ENCODE measurements at regions not wholly inside any gene's neighbourhood (a gene's known extent, or its start where the extent isn't known, plus 50 kb on each side); places are given as distances from the start of the nearest gene placed in this dataset.
A peak's percentile ranks its signal among the peaks of the same experiment; 100 is the strongest.

GRCh38 chr1:2882966-2883696 lies 81.6 kb upstream of the TTC34 start:
- H3K4me3 Mint-ChIP-seq = no peak overlapping the region
- intact Hi-C loops (cut with micrococcal nuclease) = no loop called here
- H3K36me3 Mint-ChIP-seq = no peaks in the 10 kb centered on the region
- ChIA-PET POLR2A (no interaction called here), CTCF (no interaction called here)
- H3K4me1 Mint-ChIP-seq (ENCODE audit: low read depth) = no peaks in the 10 kb centered on the region
- no peak overlapping the region for H3K27ac Mint-ChIP-seq
- H3K27me3 Mint-ChIP-seq = peaks cover 4% of the 10 kb centered on the region
- no peaks in the 10 kb centered on the region for H3K9me3 Mint-ChIP-seq
- DNase-seq = no peak

- intact Hi-C loops (cut with micrococcal nuclease) = no loop called here
- no peaks in the 10 kb centered on the region for H3K9me3 Mint-ChIP-seq
- peaks cover 8% of the 10 kb centered on the region for H3K27me3 Mint-ChIP-seq
- ChIA-PET CTCF (no interaction called here), POLR2A (no interaction called here)
- no peaks in the 10 kb centered on the region for H3K36me3 Mint-ChIP-seq
- DNase-seq = no peak
- no peak overlapping the region for H3K27ac Mint-ChIP-seq
- no peaks in the 10 kb centered on the region for H3K4me1 Mint-ChIP-seq (ENCODE audit: low read depth)
- no peak overlapping the region for H3K4me3 Mint-ChIP-seq
These were observed 83.5 kb upstream of the TTC34 start for GRCh38 chr1:2885001-2885400.

GRCh38 chr1:2886631-2887030 lies 85.1 kb upstream of the TTC34 start:
- H3K36me3 Mint-ChIP-seq = no peaks in the 10 kb centered on the region
- DNase-seq = no peak
- peaks cover 8% of the 10 kb centered on the region for H3K27me3 Mint-ChIP-seq
- intact Hi-C loops (cut with micrococcal nuclease) = no loop called here
- H3K4me1 Mint-ChIP-seq (ENCODE audit: low read depth) = no peaks in the 10 kb centered on the region
- no peak overlapping the region for H3K27ac Mint-ChIP-seq
- POLR2A ChIA-PET = no interaction called here
- CTCF ChIA-PET = no interaction called here
- no peaks in the 10 kb centered on the region for H3K9me3 Mint-ChIP-seq
- no peak overlapping the region for H3K4me3 Mint-ChIP-seq

- CTCF ChIA-PET = no interaction called here
- POLR2A ChIA-PET = no interaction called here
- intact Hi-C loops (cut with micrococcal nuclease) = no loop called here
- Mint-ChIP-seq H3K4me3 (no peak overlapping the region), H3K27ac (no peak overlapping the region), H3K36me3 (no peaks in the 10 kb centered on the region), H3K9me3 (no peaks in the 10 kb centered on the region), H3K27me3 (peaks cover 8% of the 10 kb centered on the region), H3K4me1 (ENCODE audit: low read depth) (peaks cover 1% of the 10 kb centered on the region)
- no peak for DNase-seq
These were observed 86.7 kb upstream of the TTC34 start for GRCh38 chr1:2887941-2888855.

DNA sequence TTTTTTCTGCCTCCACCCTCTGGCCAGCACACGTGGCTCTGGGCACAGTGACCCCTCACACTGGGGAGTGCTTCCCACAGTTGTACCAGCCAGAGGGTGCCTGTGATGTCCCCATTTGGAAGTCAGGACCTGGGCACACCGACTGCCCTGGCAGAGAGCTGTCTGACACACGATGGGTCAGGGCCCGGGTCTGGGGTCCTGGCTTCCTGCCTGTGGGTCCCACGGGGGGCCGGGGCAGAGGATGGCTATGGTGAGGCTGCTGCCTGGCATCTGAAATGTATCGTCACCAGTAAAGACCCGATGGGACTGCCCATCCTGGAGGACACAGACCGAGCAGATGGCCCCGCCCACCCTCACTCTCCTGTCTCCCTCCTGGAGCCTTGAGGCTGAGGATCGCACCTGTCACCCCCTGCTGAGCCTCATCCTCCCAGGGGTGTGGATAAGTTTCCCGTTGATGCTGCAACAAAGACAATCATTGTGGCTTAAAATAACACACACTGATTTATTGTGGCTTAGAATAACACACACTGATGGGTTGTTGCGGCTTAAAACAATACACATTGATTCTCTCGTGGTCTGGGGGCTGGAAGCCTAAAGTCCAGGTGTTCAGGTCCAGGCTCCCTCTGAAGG lies 88.8 kb upstream of the TTC34 start:
- Mint-ChIP-seq H3K4me1 (ENCODE audit: low read depth) (peaks cover 3% of the 10 kb centered on the region), H3K4me3 (no peak overlapping the region), H3K9me3 (no peaks in the 10 kb centered on the region), H3K27me3 (peaks cover 8% of the 10 kb centered on the region), H3K27ac (no peak overlapping the region), H3K36me3 (no peaks in the 10 kb centered on the region)
- POLR2A ChIA-PET = no interaction called here
- no peak for DNase-seq
- CTCF ChIA-PET = interaction anchor here (1.3 kb wide), 1 partner anchor 31 kb away, joined by 3 read pairs; no protein-coding TSS in a partner anchor
- intact Hi-C loops (cut with micrococcal nuclease) = no loop called here

DNA sequence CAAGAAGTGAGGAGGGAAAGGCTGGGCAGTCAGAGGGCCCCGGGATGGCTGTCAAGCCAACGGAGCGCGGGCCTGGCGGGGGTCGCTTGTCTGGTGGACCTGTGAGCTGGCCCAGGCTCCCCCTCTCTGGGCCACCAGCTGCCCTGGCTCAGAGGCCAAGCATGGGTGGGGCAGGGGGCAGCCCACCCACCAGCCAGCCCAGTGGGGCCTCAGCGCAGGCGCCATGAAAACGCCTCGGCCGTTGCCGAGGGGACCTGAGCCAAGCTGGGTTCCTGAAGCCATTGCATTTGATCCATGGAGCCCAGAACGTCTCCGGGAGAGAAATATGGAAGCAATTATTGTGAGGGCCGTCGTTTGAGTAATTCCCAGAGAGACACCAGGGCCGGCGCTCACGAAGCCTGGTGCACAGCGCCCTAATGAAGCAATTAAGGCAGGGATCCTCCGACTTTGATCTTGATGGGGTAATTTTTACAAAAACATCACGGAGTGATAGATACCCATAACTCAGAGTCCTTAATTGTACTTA lies 90.5 kb upstream of the TTC34 start:
- peaks cover 5% of the 10 kb centered on the region for H3K27me3 Mint-ChIP-seq
- H3K27ac Mint-ChIP-seq = no peak overlapping the region
- CTCF ChIA-PET = no interaction called here
- H3K4me3 Mint-ChIP-seq = no peak overlapping the region
- no peaks in the 10 kb centered on the region for H3K36me3 Mint-ChIP-seq
- POLR2A ChIA-PET = no interaction called here
- peaks cover 8% of the 10 kb centered on the region for H3K9me3 Mint-ChIP-seq
- peaks cover 5% of the 10 kb centered on the region for H3K4me1 Mint-ChIP-seq (ENCODE audit: low read depth)
- DNase-seq = no peak
- intact Hi-C loops (cut with micrococcal nuclease) = no loop called here

DNA sequence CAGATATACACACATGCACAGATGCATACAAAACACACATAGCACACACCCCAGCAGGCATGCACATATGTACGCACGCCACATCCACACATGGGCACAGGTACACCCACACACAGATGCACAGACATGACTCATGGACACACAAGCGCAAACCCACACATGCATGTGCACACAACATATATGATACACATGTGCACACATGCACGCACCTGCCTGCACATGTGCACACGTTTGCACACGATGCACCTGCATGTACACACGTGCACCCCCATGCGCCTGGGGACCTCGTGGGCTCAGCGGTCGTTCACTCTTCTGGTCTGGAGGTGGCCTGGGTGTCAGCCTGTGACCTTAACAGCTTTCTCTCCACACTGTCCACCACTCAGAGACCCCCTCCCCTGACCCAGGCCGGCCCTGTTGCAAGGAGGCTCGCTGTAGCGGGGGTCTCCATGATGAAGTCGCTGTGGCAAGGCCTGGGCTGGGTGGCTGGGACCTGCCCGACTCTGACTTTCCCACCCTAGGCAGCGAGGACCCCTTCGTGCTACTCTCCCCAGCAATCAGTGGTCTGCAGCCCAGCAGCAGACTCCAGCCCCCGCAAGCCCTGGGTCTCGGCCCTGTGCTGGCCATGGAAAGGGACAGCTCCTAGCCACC lies 92.1 kb upstream of the TTC34 start:
- Mint-ChIP-seq H3K4me3 (no peak overlapping the region), H3K9me3 (peaks cover 8% of the 10 kb centered on the region), H3K27me3 (peaks cover 2% of the 10 kb centered on the region), H3K36me3 (no peaks in the 10 kb centered on the region), H3K4me1 (ENCODE audit: low read depth) (peaks cover 5% of the 10 kb centered on the region), H3K27ac (no peak overlapping the region)
- CTCF ChIA-PET = no interaction called here
- POLR2A ChIA-PET = no interaction called here
- no peak for DNase-seq
- intact Hi-C loops (cut with micrococcal nuclease) = no loop called here

- H3K27me3 Mint-ChIP-seq = no peaks in the 10 kb centered on the region
- H3K4me3 Mint-ChIP-seq = no peak overlapping the region
- peaks cover 5% of the 10 kb centered on the region for H3K4me1 Mint-ChIP-seq (ENCODE audit: low read depth)
- CTCF ChIA-PET = no interaction called here
- peak; percentile 40 for DNase-seq
- peaks cover 8% of the 10 kb centered on the region for H3K9me3 Mint-ChIP-seq
- intact Hi-C loops (cut with micrococcal nuclease) = no loop called here
- POLR2A ChIA-PET = no interaction called here
- H3K36me3 Mint-ChIP-seq = no peaks in the 10 kb centered on the region
- no peak overlapping the region for H3K27ac Mint-ChIP-seq
These were observed 93.0 kb upstream of the TTC34 start for GRCh38 chr1:2894381-2895041.

DNA sequence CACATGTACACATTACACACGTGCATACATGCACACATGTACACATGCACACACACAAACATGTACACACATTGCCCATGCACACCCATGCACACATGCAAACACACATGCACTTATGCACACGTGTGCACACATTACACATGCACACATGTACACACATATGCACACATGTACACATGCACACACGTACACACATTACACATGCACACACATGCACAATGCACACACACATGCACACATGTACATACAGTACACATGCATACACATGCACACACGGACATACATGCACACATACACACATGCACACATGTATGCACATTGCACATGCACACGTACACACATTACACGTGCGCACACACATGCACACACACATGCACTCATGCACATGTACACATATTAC lies 95.3 kb upstream of the TTC34 start:
- Mint-ChIP-seq H3K36me3 (no peaks in the 10 kb centered on the region), H3K27me3 (no peaks in the 10 kb centered on the region), H3K27ac (no peak overlapping the region), H3K4me3 (no peak overlapping the region), H3K4me1 (ENCODE audit: low read depth) (peaks cover 5% of the 10 kb centered on the region), H3K9me3 (peaks cover 8% of the 10 kb centered on the region)
- DNase-seq = no peak
- intact Hi-C loops (cut with micrococcal nuclease) = no loop called here
- ChIA-PET CTCF (no interaction called here), POLR2A (no interaction called here)

DNA sequence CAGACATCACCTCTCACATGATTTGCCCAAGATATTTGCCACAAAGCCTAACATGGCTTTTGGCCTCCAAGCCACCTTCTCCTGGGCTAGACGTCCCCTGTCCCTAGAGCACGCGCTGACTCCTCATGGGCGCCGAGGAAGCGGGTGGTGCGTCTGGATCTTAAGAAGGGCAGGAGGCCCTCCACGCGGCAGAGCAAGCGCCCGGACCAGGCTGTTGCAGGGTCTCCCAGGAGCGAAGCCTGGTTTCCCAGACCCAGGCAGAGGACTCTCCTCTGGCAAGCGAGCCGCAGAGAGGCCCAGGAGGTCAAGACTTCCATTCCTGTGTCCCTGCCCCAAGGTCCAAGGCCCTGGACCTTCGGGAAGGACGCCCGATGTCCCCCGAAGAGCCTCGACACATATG lies 101.7 kb upstream of the TTC34 start:
- H3K27me3 Mint-ChIP-seq = no peaks in the 10 kb centered on the region
- CTCF ChIA-PET = no interaction called here
- H3K9me3 Mint-ChIP-seq = no peaks in the 10 kb centered on the region
- POLR2A ChIA-PET = no interaction called here
- no peaks in the 10 kb centered on the region for H3K4me1 Mint-ChIP-seq (ENCODE audit: low read depth)
- H3K27ac Mint-ChIP-seq = no peak overlapping the region
- H3K4me3 Mint-ChIP-seq = no peak overlapping the region
- intact Hi-C loops (cut with micrococcal nuclease) = no loop called here
- no peak for DNase-seq
- no peaks in the 10 kb centered on the region for H3K36me3 Mint-ChIP-seq

DNA sequence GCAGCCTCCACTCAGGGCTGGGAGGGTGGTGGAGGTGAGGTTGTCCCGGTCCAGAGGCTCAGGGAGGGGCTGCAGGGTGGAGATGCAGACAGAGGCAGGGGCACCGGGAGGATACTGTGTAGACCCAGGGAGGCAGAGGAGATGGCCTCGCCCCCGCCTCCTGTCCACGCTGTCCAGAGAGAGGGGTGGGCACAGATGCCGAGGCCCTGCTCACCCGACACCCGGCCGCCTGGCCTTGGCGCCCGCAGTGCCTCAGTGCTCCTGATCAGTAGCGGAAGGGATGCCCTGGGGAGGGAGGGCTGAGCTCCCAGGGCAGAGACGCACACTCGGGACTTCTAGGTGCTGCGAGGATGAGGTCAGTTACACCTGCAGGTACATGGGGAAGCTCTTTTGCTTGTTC lies 102.7 kb upstream of the TTC34 start:
- CTCF ChIA-PET = no interaction called here
- intact Hi-C loops (cut with micrococcal nuclease) = no loop called here

GRCh38 chr1:2905356-2905755 lies 103.9 kb upstream of the TTC34 start:
- ChIA-PET POLR2A (no interaction called here), CTCF (no interaction called here)
- intact Hi-C loops (cut with micrococcal nuclease) = no loop called here
- DNase-seq = no peak
- Mint-ChIP-seq H3K27ac (no peak overlapping the region), H3K27me3 (no peaks in the 10 kb centered on the region), H3K9me3 (no peaks in the 10 kb centered on the region), H3K4me3 (no peak overlapping the region), H3K4me1 (ENCODE audit: low read depth) (no peaks in the 10 kb centered on the region), H3K36me3 (no peaks in the 10 kb centered on the region)

More for the DNA sequence above, 102.7 kb upstream of the TTC34 start:
- H3K9me3 Mint-ChIP-seq = no peaks in the 10 kb centered on the region
- H3K27me3 Mint-ChIP-seq = no peaks in the 10 kb centered on the region
- no peak overlapping the region for H3K27ac Mint-ChIP-seq
- no peak for DNase-seq
- no peaks in the 10 kb centered on the region for H3K4me1 Mint-ChIP-seq (ENCODE audit: low read depth)
- no peaks in the 10 kb centered on the region for H3K36me3 Mint-ChIP-seq
- POLR2A ChIA-PET = no interaction called here
- H3K4me3 Mint-ChIP-seq = no peak overlapping the region
